Inferior parietal cortex (tissue), 1 donor: ENCODE measurements at regions not wholly inside any gene's neighbourhood (a gene's known extent, or its start where the extent isn't known, plus 50 kb on each side); places are given as distances from the start of the nearest gene placed in this dataset.
"Not testable (repeated sequence)": the region's sequence is repeated elsewhere in the genome, so short reads cannot be mapped to it uniquely, and the experiment has no call there.

ENCODE experiments used
- DNase-seq: peaks from one replicate; pipeline ENCODE4 v3.0.0-alpha.2; 2016; ENCODE audit errors: extremely low spot score

- DNase-seq = no peak
Measured at GRCh38 chr1:244322791-244323521, 128.8 kb downstream of the ADSS2 start.

GRCh38 chr1:244324176-244324883 is 127.4 kb downstream of the ADSS2 start:
- DNase-seq = no peak

GRCh38 chr1:244325056-244325758 is 126.5 kb downstream of the ADSS2 start:
- no peak for DNase-seq

GRCh38 chr1:244326757-244327156 is 125.0 kb downstream of the ADSS2 start:
- no peak for DNase-seq

- DNase-seq = no peak
Measured at GRCh38 chr1:244327533-244327932, 124.2 kb downstream of the ADSS2 start.

GRCh38 chr1:244328476-244328875 is 123.2 kb downstream of the ADSS2 start:
- DNase-seq = no peak

GRCh38 chr1:244329591-244330317 is 122.0 kb downstream of the ADSS2 start:
- no peak for DNase-seq

GRCh38 chr1:244330318-244330625 is 121.4 kb downstream of the ADSS2 start:
- DNase-seq = no peak

GRCh38 chr1:244332761-244333160 is 118.9 kb downstream of the ADSS2 start:
- not testable (repeated sequence) for DNase-seq

- DNase-seq = not testable (repeated sequence)
Measured at GRCh38 chr1:244334315-244334714, 117.4 kb downstream of the ADSS2 start.

GRCh38 chr1:244334842-244335241 is 116.9 kb downstream of the ADSS2 start:
- not testable (repeated sequence) for DNase-seq

- no peak for DNase-seq
Measured at GRCh38 chr1:244335456-244335855, 116.3 kb downstream of the ADSS2 start.

GRCh38 chr1:244336232-244336899 is 115.3 kb downstream of the ADSS2 start:
- no peak for DNase-seq

GRCh38 chr1:244337839-244338238 is 113.9 kb downstream of the ADSS2 start:
- DNase-seq = no peak

GRCh38 chr1:244339073-244339692 is 112.5 kb downstream of the ADSS2 start:
- no peak for DNase-seq

GRCh38 chr1:244339776-244340175 is 111.9 kb downstream of the ADSS2 start:
- no peak for DNase-seq

- DNase-seq = no peak
Measured at GRCh38 chr1:244340396-244340795, 111.3 kb downstream of the ADSS2 start.

GRCh38 chr1:244341455-244342450 is 110.0 kb downstream of the ADSS2 start:
- DNase-seq = peak; percentile 67

GRCh38 chr1:244344001-244344400 is 107.7 kb downstream of the ADSS2 start:
- DNase-seq = no peak
